ENCODE measurements at regions not wholly inside any gene's neighbourhood (a gene's known extent, or its start where the extent isn't known, plus 50 kb on each side); places are given as distances from the start of the nearest gene placed in this dataset.

DNA sequence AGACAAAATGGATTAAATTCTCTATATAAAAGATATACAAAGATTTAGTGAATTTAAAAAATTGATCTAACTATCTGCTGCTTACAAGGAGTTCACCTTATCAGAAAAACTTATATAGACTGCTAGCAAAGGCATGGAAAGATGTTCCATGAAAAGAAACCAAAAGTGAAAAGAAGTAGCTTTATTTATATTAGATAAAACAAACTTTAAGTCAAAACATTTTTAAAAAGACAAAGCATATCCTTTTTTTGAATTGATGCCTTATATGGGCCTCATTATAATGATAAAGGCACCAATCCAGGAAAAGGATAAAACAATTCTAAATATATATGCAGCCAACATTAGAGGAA is 334.2 kb downstream of the MEI4 start:
- TF ChIP-seq, protein P1, sequence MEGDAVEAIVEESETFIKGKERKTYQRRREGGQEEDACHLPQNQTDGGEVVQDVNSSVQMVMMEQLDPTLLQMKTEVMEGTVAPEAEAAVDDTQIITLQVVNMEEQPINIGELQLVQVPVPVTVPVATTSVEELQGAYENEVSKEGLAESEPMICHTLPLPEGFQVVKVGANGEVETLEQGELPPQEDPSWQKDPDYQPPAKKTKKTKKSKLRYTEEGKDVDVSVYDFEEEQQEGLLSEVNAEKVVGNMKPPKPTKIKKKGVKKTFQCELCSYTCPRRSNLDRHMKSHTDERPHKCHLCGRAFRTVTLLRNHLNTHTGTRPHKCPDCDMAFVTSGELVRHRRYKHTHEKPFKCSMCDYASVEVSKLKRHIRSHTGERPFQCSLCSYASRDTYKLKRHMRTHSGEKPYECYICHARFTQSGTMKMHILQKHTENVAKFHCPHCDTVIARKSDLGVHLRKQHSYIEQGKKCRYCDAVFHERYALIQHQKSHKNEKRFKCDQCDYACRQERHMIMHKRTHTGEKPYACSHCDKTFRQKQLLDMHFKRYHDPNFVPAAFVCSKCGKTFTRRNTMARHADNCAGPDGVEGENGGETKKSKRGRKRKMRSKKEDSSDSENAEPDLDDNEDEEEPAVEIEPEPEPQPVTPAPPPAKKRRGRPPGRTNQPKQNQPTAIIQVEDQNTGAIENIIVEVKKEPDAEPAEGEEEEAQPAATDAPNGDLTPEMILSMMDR (IDR thresholded peaks at IDR 0.05), result no peak
- no peak for TF ChIP-seq POLR2A (IDR thresholded peaks at IDR 0.05)
- TF ChIP-seq POLR2AphosphoS5 (IDR thresholded peaks at IDR 0.05), result no peak
- TF ChIP-seq EP300 (IDR thresholded peaks at IDR 0.05), result no peak
